ENCODE measurements at regions not wholly inside any gene's neighbourhood (a gene's known extent, or its start where the extent isn't known, plus 50 kb on each side); places are given as distances from the start of the nearest gene placed in this dataset.
"Not testable (repeated sequence)": the region's sequence is repeated elsewhere in the genome, so short reads cannot be mapped to it uniquely, and the experiment has no call there.

DNA sequence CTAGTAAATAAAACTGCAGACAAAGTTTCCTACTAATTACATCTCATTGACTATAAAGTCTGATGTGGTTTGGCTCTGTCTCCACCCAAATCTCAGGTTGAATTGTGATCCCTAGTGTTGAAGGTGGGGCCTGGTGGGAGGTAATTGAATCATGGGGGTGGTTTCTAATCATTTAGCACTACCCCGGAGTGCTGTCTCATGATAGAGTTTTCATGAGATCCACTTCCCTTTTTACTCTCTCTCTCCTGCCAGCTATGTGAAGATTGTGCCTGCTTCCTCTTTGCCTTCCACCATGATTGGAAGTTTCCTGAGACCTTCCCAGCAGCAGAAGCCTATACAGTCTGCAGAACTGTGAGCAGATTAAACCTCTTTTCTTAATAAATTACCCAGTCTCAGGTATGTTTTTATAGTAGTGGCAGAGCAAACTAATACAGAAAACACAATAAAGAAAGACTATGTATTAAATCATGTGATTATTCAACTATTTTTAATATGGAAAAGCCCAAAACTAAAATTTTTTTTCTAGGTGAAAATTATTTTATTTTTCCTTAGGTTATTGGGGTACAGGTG lies 232.1 kb downstream of the FZD1 start:
- no peak overlapping the region for H3K27ac ChIP-seq

DNA sequence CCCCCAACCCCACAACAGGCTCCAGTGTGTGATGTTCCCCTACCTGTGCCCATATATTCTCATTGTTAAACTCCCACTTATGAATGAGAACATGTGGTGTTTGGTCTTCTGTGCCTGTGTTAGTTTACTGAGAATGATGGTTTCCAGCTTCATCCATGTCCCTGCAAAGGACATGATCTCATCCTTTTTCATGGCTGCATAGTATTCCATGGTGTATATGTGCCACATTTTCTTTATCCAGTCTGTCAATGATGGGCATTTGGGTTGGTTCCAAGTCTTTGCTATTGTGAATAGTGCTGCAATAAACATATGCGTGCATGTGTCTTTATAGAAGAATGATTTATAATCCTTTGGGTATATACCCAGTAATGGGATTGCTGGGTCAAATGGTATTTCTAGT lies 233.0 kb downstream of the FZD1 start:
- in situ Hi-C loops (cut with MboI; ENCODE audit: low pct_unique_long_range_greater_than_20kb in 2 of 9, low sequenced_read_pairs in 9 of 9, unreplicated experiment in 9 of 9); H3K4me1 ChIP-seq (replicated peaks in 1 of 2); H3K4me3 ChIP-seq; ATAC-seq (replicated peaks in 6 of 8); H3K27ac ChIP-seq: not testable (repeated sequence)
- WGBS, 10 experiments = 80 to 100% methylated on average over 1 of the region's 1 CpG; no CpG with 5 or more reads in 8 of the 10 experiments

More for the DNA sequence above, 232.1 kb downstream of the FZD1 start:
- no peak for ATAC-seq (replicated peaks in 6 of 8)
- no peaks in the 10 kb centered on the region for H3K4me1 ChIP-seq (replicated peaks in 1 of 2)
- 88 to 100% (median 100%) methylated on average over 1 of the region's 1 CpG; no CpG with 5 or more reads in 5 of the 10 experiments for WGBS, 10 experiments
- H3K4me3 ChIP-seq = no peak overlapping the region
- in situ Hi-C loops (cut with MboI; ENCODE audit: low pct_unique_long_range_greater_than_20kb in 2 of 9, low sequenced_read_pairs in 9 of 9, unreplicated experiment in 9 of 9) = no loop called here

DNA sequence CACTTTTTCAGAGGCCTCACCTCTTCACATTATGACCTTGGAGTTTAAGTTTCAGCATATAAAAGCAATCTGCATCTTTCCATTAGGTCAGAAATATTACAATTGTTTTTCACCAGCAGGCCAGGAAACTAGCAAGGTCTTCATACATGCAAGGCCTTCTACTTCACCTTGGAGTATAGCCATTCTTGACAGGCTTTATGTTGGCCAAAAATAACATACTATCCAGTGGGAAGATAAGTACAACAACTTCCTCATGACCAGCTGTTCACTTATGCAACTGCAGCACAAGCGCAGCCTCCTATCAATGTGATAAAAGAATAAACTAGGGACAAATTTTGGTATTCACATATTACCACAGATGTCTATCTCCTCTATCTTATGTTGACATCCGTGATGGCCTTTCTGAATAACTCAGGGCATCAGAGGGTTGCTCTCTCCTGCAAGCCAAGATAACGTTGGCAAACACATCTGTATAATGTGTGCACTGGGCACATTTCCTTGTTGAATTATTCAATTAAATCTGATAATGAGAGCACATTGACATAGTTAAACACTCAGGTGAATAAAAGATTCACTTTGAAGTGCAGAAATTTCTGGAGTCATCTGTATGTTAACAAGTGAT lies 239.8 kb downstream of the FZD1 start:
- ATAC-seq (replicated peaks in 6 of 8) = no peak
- no peak overlapping the region for H3K27ac ChIP-seq
- H3K4me1 ChIP-seq (replicated peaks in 1 of 2) = no peaks in the 10 kb centered on the region
- 10 to 100% (median 82%) methylated on average over 1 to 3 of the region's 3 CpGs; no CpG with 5 or more reads in 2 of the 10 experiments for WGBS, 10 experiments
- no peak overlapping the region for H3K4me3 ChIP-seq
- in situ Hi-C loops (cut with MboI; ENCODE audit: low pct_unique_long_range_greater_than_20kb in 2 of 9, low sequenced_read_pairs in 9 of 9, unreplicated experiment in 9 of 9) = no loop called here

DNA sequence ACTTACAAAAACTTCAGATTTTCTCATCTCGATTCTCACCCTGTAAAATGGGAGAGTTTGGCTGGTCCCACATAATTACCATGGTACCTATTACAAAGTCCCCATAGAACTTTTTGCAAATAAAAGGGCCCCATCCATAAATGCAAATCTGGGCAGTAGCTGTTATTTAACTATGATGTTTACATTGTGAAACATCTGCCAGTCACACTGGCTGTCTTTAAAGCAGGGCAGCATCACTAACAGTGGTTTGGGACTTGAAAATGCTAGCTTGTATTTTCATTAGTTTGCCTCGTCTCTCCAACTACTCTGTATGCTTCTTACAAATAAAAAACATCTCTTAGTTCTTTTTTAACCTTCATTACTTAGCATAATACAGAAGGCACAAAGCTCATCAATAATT lies 240.7 kb downstream of the FZD1 start:
- in situ Hi-C loops (cut with MboI; ENCODE audit: low pct_unique_long_range_greater_than_20kb in 2 of 9, low sequenced_read_pairs in 9 of 9, unreplicated experiment in 9 of 9) = no loop called here
- Histone ChIP-seq H3K27ac (no peak overlapping the region), H3K4me3 (no peak overlapping the region), H3K4me1 (replicated peaks in 1 of 2) (no peaks in the 10 kb centered on the region)
- WGBS, 10 experiments = 9 to 89% (median 67%) methylated on average over 1 to 2 of the region's 2 CpGs
- ATAC-seq (replicated peaks in 6 of 8) = no peak

DNA sequence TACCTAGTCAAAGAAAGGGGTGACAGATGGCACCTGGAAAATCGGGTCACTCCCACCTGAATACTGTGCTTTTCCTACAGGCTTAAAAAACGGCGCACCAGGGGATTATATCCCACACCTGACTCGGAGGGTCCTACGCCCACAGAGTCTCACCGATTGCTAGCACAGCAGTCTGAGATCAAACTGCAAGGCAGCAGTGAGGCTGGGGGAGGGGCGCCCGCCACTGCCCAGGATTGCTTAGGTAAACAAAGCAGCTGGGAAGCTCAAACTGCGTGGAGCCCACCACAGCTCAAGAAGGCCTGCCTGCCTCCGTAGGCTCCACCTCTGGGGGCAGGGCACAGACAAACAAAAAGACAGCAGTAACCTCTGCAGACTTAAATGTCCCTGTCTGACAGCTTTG lies 242.7 kb downstream of the FZD1 start:
- H3K4me3 ChIP-seq; H3K27ac ChIP-seq; H3K4me1 ChIP-seq (replicated peaks in 1 of 2); in situ Hi-C loops (cut with MboI; ENCODE audit: low pct_unique_long_range_greater_than_20kb in 2 of 9, low sequenced_read_pairs in 9 of 9, unreplicated experiment in 9 of 9); ATAC-seq (replicated peaks in 6 of 8): not testable (repeated sequence)
- 0 to 70% methylated on average over 1 to 5 of the region's 10 CpGs; no CpG with 5 or more reads in 8 of the 10 experiments for WGBS, 10 experiments

DNA sequence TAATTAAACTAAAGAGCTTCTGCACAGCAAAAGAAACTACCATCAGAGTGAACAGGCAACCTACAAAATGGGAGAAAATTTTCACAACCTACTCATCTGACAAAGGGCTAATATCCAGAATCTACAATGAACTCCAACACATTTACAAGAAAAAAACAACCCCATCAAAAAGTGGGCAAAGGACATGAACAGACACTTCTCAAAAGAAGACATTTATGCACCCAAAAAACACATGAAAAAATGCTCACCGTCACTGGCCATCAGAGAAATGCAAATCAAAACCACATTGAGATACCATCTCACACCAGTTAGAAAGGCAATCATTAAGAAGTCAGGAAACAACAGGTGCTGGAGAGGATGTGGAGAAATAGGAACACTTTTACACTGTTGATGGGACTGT lies 247.6 kb downstream of the FZD1 start:
- H3K4me1 ChIP-seq (replicated peaks in 1 of 2); H3K27ac ChIP-seq; in situ Hi-C loops (cut with MboI; ENCODE audit: low pct_unique_long_range_greater_than_20kb in 2 of 9, low sequenced_read_pairs in 9 of 9, unreplicated experiment in 9 of 9); H3K4me3 ChIP-seq; ATAC-seq (replicated peaks in 6 of 8): not testable (repeated sequence)
- no CpG with 5 or more reads among the region's 1 CpG for whole genome bisulfite sequencing, 10 experiments

DNA sequence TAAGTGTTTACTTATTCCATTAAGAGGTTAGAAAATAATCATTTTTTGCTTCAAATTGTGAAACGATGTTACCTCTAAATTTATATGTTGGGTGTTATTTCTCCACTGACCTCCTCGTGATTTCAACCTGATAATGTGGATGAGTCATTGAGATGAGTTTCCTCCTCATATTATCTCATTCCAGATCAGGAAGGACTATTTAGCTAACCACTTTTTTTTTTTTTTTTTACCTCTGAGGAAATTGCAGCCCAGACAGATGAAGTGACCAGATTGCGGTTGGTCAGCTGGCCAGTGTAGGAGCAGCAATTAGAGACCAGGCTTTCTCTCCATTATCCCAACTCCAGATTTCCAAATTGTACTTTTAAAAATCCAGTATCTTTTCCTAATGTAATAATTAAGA lies 248.7 kb downstream of the FZD1 start:
- WGBS, 10 experiments = 49 to 100% (median 79%) methylated on average over 2 to 3 of the region's 3 CpGs
- H3K27ac ChIP-seq = no peak overlapping the region
- peaks cover 0 to 6% of the 10 kb centered on the region in 2 donors for H3K4me1 ChIP-seq (replicated peaks in 1 of 2)
- peak in 1 of 8 experiments; percentile 14 for ATAC-seq (replicated peaks in 6 of 8)
- in situ Hi-C loops (cut with MboI; ENCODE audit: low pct_unique_long_range_greater_than_20kb in 2 of 9, low sequenced_read_pairs in 9 of 9, unreplicated experiment in 9 of 9) = no loop called here
- H3K4me3 ChIP-seq = no peak overlapping the region

DNA sequence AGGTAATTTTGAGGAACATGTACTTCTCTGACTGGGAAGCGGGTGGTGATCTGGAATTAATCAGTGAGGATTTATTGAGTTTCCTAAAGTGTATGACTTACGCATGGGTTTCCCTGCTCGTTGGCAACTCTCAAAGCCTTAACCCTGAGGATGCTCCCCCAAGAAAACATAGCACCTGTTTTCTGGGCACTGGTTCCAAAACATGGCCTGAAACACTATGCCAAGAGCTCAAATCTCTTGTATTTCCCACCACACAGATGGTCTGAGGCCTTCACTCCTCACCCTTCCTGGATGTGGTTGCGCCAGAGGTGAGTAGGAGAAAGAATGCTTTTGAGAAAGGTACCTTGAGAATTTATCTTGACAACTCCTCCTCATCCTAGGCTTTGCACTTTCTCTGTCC lies 250.4 kb downstream of the FZD1 start:
- 65 to 100% (median 91%) methylated on average over 1 to 4 of the region's 4 CpGs for WGBS, 10 experiments
- no peak overlapping the region for H3K27ac ChIP-seq
- ATAC-seq (replicated peaks in 6 of 8) = no peak
- H3K4me3 ChIP-seq = no peak overlapping the region
- peaks cover 6 to 13% of the 10 kb centered on the region in 2 donors for H3K4me1 ChIP-seq (replicated peaks in 1 of 2)
- in situ Hi-C loops (cut with MboI; ENCODE audit: low pct_unique_long_range_greater_than_20kb in 2 of 9, low sequenced_read_pairs in 9 of 9, unreplicated experiment in 9 of 9) = no loop called here

DNA sequence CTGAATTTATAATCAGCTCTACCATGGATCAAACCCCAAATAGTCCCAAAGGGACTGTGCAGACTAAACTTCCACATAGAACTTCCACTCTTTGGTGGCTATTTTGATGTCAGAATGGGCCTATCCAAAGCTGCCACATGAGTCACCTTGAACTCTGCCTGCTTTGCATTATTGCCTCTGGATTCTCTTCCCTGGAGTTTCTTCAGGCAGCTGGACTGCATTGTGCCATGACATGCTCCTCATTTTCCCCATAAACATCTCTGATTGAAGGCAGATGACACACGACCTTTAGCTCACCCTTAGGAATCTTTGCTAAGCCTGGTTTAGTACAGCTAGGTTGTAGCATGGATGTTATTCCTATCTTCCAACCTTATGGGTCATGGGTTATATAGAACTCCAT lies 251.7 kb downstream of the FZD1 start:
- 0 to 100% (median 70%) methylated on average over 1 of the region's 1 CpG; no CpG with 5 or more reads in 2 of the 10 experiments for WGBS, 10 experiments
- in situ Hi-C loops (cut with MboI; ENCODE audit: low pct_unique_long_range_greater_than_20kb in 2 of 9, low sequenced_read_pairs in 9 of 9, unreplicated experiment in 9 of 9) = no loop called here
- Histone ChIP-seq H3K4me3 (no peak overlapping the region), H3K4me1 (replicated peaks in 1 of 2) (peaks cover 13 to 19% of the 10 kb centered on the region in 2 donors), H3K27ac (no peak overlapping the region)
- ATAC-seq (replicated peaks in 6 of 8) = no peak

DNA sequence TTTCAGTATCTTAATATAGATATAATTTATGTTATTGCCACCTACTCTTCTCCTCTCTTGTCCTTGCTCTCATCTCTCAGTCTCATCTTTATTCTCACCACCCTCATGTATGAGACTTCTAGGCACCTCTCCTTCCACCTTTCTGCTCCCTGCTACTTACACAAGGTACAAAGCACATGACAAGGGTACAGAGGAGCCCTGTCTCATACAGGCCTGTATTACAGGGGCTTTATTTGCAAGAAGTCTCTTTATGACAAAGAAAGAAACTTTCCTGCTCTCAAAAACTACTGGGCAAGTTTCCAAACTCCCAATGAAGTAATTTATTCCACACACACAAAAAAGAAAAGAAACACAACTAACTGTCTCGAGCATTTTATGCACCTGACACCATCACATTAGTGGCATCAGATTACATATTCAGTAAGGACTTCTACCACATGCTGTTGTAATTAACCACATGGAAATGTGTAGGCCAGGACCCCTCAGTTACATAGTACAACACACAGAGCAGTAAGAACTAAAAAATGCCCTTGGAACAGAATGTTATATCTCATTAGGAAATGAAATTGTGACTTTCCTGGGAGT lies 253.1 kb downstream of the FZD1 start:
- no peak overlapping the region for H3K27ac ChIP-seq
- no peak overlapping the region for H3K4me3 ChIP-seq
- H3K4me1 ChIP-seq (replicated peaks in 1 of 2) = peaks cover 13 to 19% of the 10 kb centered on the region in 2 donors
- ATAC-seq (replicated peaks in 6 of 8) = peak in 5 of 8 experiments; percentile 40 to 88 (median 68)
- in situ Hi-C loops (cut with MboI; ENCODE audit: low pct_unique_long_range_greater_than_20kb in 2 of 9, low sequenced_read_pairs in 9 of 9, unreplicated experiment in 9 of 9) = no loop called here
- WGBS, 10 experiments = 0 to 67% (median 42%) methylated on average over 1 of the region's 1 CpG; no CpG with 5 or more reads in 4 of the 10 experiments

DNA sequence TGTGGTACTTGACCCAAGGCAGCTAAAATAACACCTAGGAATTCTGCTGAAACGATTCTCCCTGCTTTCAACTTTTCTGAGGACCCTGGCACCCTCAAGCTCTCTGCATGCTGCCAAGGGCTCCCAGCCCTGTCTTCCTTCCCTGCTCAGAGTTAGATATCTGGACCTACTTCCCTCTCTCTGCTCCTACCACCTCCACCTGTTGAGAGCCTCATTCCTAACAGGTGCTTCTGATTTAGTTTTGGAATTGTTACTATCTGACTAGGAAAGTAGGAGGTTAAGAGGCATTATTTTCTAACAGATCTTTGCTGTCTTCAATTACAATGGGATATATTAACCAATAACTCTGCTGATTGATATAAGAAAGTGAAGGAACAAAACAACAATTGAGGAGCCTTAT lies 253.8 kb downstream of the FZD1 start:
- in situ Hi-C loops (cut with MboI; ENCODE audit: low pct_unique_long_range_greater_than_20kb in 2 of 9, low sequenced_read_pairs in 9 of 9, unreplicated experiment in 9 of 9) = no loop called here
- ATAC-seq (replicated peaks in 6 of 8) = no peak
- H3K27ac ChIP-seq = no peak overlapping the region
- H3K4me3 ChIP-seq = no peak overlapping the region
- 14 to 100% (median 100%) methylated on average over 1 of the region's 1 CpG; no CpG with 5 or more reads in 4 of the 10 experiments for WGBS, 10 experiments
- peaks cover 13 to 19% of the 10 kb centered on the region in 2 donors for H3K4me1 ChIP-seq (replicated peaks in 1 of 2)

DNA sequence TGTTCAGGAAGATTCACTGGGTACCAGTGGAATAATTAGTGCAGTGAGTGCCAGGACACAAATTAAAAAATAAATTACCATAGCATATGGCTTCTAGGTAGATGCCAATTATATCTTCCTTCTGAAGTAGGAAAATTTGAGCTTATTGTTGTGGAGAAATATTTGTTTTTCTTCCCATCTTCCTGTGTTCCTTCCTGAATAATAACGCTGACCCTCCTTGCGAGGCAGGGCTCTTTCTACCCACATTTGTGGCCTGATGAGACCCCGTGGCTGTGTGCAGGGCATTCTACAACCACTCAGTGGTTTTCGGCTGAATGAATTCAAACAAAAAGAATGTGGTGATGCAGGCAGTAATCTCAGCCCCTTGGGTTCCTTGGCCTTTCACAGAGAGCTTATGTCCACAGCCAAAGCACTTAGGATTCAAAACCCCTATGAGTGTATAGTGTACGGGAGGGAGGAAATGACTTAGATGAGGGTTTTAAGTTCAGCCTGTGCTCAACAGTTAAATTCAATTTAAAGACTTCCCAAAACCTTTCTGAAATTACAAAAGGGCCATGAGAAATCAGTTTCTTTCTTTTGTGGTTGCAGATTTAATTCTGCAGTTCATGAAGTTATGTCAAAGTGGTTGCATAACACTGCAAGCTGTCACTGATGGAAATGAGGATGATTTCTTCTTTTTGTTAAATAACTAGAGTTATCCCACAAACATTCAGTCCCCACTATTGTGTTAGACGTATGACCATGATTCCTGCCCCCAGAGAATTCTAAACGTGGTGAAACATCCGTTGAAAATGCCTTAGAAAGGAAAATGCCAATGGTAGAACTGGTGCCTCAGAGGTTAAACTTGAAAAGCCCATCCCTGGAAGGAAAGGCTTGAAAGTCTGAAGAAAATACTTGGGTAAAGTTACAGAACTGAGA lies 255.3 kb downstream of the FZD1 start:
- no peak overlapping the region for H3K4me3 ChIP-seq
- 0 to 49% (median 31%) methylated on average over 1 to 7 of the region's 8 CpGs for WGBS, 10 experiments
- in situ Hi-C loops (cut with MboI; ENCODE audit: low pct_unique_long_range_greater_than_20kb in 2 of 9, low sequenced_read_pairs in 9 of 9, unreplicated experiment in 9 of 9) = no loop called here
- H3K4me1 ChIP-seq (replicated peaks in 1 of 2) = peaks cover 13 to 19% of the 10 kb centered on the region in 2 donors
- peak in 5 of 8 experiments; percentile 15 to 87 (median 64) for ATAC-seq (replicated peaks in 6 of 8)
- no peak overlapping the region for H3K27ac ChIP-seq

DNA sequence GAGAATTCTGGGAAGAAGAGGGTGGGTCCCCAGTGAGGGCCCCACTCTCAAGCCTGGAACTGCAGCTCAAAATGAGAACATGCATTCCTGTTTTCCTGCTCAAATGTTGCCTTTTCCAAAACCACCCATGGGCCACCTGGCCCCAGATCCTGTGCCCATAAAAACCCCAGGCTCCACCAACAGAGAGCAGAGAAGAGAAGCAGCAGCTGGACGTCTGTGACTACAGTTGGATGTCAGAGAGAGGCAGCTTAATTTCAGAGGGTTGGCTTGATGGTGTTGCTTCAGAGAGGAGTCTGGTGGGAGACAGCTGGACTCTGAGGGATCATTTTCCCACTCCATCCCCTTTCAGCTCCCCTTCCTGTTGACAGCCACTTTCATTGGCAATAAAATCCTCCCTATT lies 256.4 kb downstream of the FZD1 start:
- WGBS, 10 experiments = 0 to 67% methylated on average over 1 of the region's 1 CpG; no CpG with 5 or more reads in 8 of the 10 experiments
- in situ Hi-C loops (cut with MboI; ENCODE audit: low pct_unique_long_range_greater_than_20kb in 2 of 9, low sequenced_read_pairs in 9 of 9, unreplicated experiment in 9 of 9) = no loop called here
- Histone ChIP-seq H3K4me1 (replicated peaks in 1 of 2) (peaks cover 13 to 19% of the 10 kb centered on the region in 2 donors), H3K27ac (no peak overlapping the region), H3K4me3 (no peak overlapping the region)
- ATAC-seq (replicated peaks in 6 of 8) = no peak
